Neural progenitor cell (in vitro differentiated cells): ENCODE measurements at regions not wholly inside any gene's neighbourhood (a gene's known extent, or its start where the extent isn't known, plus 50 kb on each side); places are given as distances from the start of the nearest gene placed in this dataset.

Experiments used
- DNase-seq: peaks from one replicate; pipeline ENCODE4 v3.0.0-alpha.2; 2016; ENCODE audit warnings: low spot score
- H2AFZ ChIP-seq: fragments of 200-600 bp; sonication (generic); replicated peaks from 2 replicates; pipeline ENCODE4 v1.6.1; 2016; ENCODE audit warnings: antibody characterized with exemption
- H3F3A ChIP-seq: fragments of 200-600 bp; sonication (generic); 2 replicates; pipeline ENCODE4 v1.6.1; 2016; ENCODE audit warnings: antibody characterized with exemption, low read depth
- H3K27ac ChIP-seq: fragments of 200-600 bp; sonication (generic); 2 replicates; pipeline ENCODE4 v1.5.1; 2016; ENCODE audit warnings: mild to moderate bottlenecking
- H3K27me3 ChIP-seq: fragments of 200-600 bp; sonication (generic); 2 replicates; pipeline ENCODE4 v1.6.1; 2016; ENCODE audit warnings: mild to moderate bottlenecking, moderate library complexity
- H3K36me3 ChIP-seq: fragments of 200-600 bp; sonication (generic); 2 replicates; pipeline ENCODE4 v1.5.1; 2016
- H3K4me1 ChIP-seq: fragments of 200-600 bp; sonication (generic); 2 replicates; pipeline ENCODE4 v1.6.1; 2016; ENCODE audit warnings: mixed run types
- H3K4me2 ChIP-seq: fragments of 200-600 bp; sonication (generic); 2 replicates; pipeline ENCODE4 v1.6.1; 2016
- H3K4me3 ChIP-seq: fragments of 200-600 bp; sonication (generic); 2 replicates; pipeline ENCODE4 v1.5.1; 2016
- H3K79me2 ChIP-seq: fragments of 200-600 bp; sonication (generic); 2 replicates; pipeline ENCODE4 v1.6.1; 2016; ENCODE audit warnings: low read depth
- H3K9ac ChIP-seq: fragments of 200-600 bp; sonication (generic); 2 replicates; pipeline ENCODE4 v1.6.1; 2016
- H3K9me3 ChIP-seq: fragments of 200-600 bp; sonication (generic); 2 replicates; pipeline ENCODE4 v1.5.1; 2016; ENCODE audit warnings: low read depth
- H4K20me1 ChIP-seq: fragments of 200-600 bp; sonication (generic); 2 replicates; pipeline ENCODE4 v1.6.1; 2016; ENCODE audit warnings: low read depth
- H3K27ac Mint-ChIP-seq: 3 replicates; pipeline ENCODE4 v1.8.0; 2021; ENCODE audit warnings: mixed read lengths
- H3K27me3 Mint-ChIP-seq: 2 replicates; pipeline ENCODE4 v1.8.0; 2022; ENCODE audit warnings: low read depth, mild to moderate bottlenecking, inconsistent platforms, moderate library complexity, mixed read lengths; ENCODE audit not compliant: insufficient read depth
- H3K36me3 Mint-ChIP-seq: 3 replicates; pipeline ENCODE4 v1.8.0; 2021; ENCODE audit warnings: mixed read lengths
- H3K4me1 Mint-ChIP-seq: 3 replicates; pipeline ENCODE4 v1.8.0; 2021; ENCODE audit warnings: mixed read lengths
- H3K4me3 Mint-ChIP-seq: 3 replicates; pipeline ENCODE4 v1.8.0; 2021; ENCODE audit warnings: mild to moderate bottlenecking, moderate library complexity, mixed read lengths
- H3K9me3 Mint-ChIP-seq: 3 replicates; pipeline ENCODE4 v1.8.0; 2020; ENCODE audit warnings: mixed read lengths
- EZH2 ChIP-seq: fragments of 200-600 bp; sonication (generic); IDR thresholded peaks from 2 replicates; pipeline ENCODE4 v1.6.1; 2017; ENCODE audit warnings: antibody characterized with exemption, mild to moderate bottlenecking, moderate library complexity
- EZH2phosphoT487 ChIP-seq: fragments of 200-600 bp; sonication (generic); IDR thresholded peaks from 2 replicates; pipeline ENCODE4 v1.6.1; 2017; ENCODE audit warnings: antibody characterized with exemption
- TF ChIP-seq, protein P1 (sequence below): fragments of 200-600 bp; sonication (generic); IDR thresholded peaks from 2 replicates; pipeline ENCODE4 v1.5.1; 2017; ENCODE audit warnings: antibody characterized with exemption, mild to moderate bottlenecking

GRCh38 chr10:4434516-4435071, 391.4 kb upstream of the AKR1E2 start:
- Mint-ChIP-seq H3K4me3 (no peak overlapping the region), H3K27ac (no peak overlapping the region), H3K36me3 (no peaks in the 10 kb centered on the region), H3K4me1 (peaks cover 27% of the 10 kb centered on the region), H3K27me3 (no peaks in the 10 kb centered on the region), H3K9me3 (no peaks in the 10 kb centered on the region)
- H3K9me3 ChIP-seq = no peaks in the 10 kb centered on the region
- H3K79me2 ChIP-seq = no peaks in the 10 kb centered on the region
- no peak overlapping the region for H2AFZ ChIP-seq
- H3K4me2 ChIP-seq = no peak overlapping the region
- no peak overlapping the region for H3K4me3 ChIP-seq
- H3K27me3 ChIP-seq = no peaks in the 10 kb centered on the region
- DNase-seq = no peak
- TF ChIP-seq, protein P1, sequence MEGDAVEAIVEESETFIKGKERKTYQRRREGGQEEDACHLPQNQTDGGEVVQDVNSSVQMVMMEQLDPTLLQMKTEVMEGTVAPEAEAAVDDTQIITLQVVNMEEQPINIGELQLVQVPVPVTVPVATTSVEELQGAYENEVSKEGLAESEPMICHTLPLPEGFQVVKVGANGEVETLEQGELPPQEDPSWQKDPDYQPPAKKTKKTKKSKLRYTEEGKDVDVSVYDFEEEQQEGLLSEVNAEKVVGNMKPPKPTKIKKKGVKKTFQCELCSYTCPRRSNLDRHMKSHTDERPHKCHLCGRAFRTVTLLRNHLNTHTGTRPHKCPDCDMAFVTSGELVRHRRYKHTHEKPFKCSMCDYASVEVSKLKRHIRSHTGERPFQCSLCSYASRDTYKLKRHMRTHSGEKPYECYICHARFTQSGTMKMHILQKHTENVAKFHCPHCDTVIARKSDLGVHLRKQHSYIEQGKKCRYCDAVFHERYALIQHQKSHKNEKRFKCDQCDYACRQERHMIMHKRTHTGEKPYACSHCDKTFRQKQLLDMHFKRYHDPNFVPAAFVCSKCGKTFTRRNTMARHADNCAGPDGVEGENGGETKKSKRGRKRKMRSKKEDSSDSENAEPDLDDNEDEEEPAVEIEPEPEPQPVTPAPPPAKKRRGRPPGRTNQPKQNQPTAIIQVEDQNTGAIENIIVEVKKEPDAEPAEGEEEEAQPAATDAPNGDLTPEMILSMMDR = no peak
- no peak for TF ChIP-seq EZH2phosphoT487
- H3K36me3 ChIP-seq = no peaks in the 10 kb centered on the region
- H3F3A ChIP-seq = no peaks in the 10 kb centered on the region
- no peaks in the 10 kb centered on the region for H4K20me1 ChIP-seq
- H3K9ac ChIP-seq = no peak overlapping the region
- no peak overlapping the region for H3K27ac ChIP-seq
- H3K4me1 ChIP-seq = no peaks in the 10 kb centered on the region

GRCh38 chr10:4434105-4434504, 391.9 kb upstream of the AKR1E2 start:
- Histone ChIP-seq H3K9me3 (no peaks in the 10 kb centered on the region), H3K4me1 (peaks cover 3% of the 10 kb centered on the region), H4K20me1 (no peaks in the 10 kb centered on the region), H3K4me2 (no peak overlapping the region), H3K36me3 (no peaks in the 10 kb centered on the region), H3F3A (no peaks in the 10 kb centered on the region), H3K27ac (no peak overlapping the region), H3K9ac (no peak overlapping the region), H3K4me3 (no peak overlapping the region), H2AFZ (no peak overlapping the region), H3K27me3 (no peaks in the 10 kb centered on the region), H3K79me2 (no peaks in the 10 kb centered on the region)
- TF ChIP-seq EZH2 (no peak), EZH2phosphoT487 (no peak)
- TF ChIP-seq, protein P1 = no peak
- Mint-ChIP-seq H3K27me3 (no peaks in the 10 kb centered on the region), H3K36me3 (no peaks in the 10 kb centered on the region), H3K27ac (no peak overlapping the region), H3K9me3 (no peaks in the 10 kb centered on the region), H3K4me1 (peaks cover 26% of the 10 kb centered on the region), H3K4me3 (no peak overlapping the region)
- DNase-seq = no peak

GRCh38 chr10:4431114-4431863, 394.7 kb upstream of the AKR1E2 start:
- Histone ChIP-seq H3K79me2 (no peaks in the 10 kb centered on the region), H3K9ac (no peak overlapping the region), H3K4me1 (peaks cover 3% of the 10 kb centered on the region), H3K9me3 (no peaks in the 10 kb centered on the region), H2AFZ (no peak overlapping the region), H3K27ac (no peak overlapping the region), H3K36me3 (no peaks in the 10 kb centered on the region), H4K20me1 (no peaks in the 10 kb centered on the region), H3K4me2 (no peak overlapping the region), H3F3A (no peaks in the 10 kb centered on the region), H3K27me3 (no peaks in the 10 kb centered on the region), H3K4me3 (no peak overlapping the region)
- H3K27ac Mint-ChIP-seq = peak overlapping the region; percentile 73
- peaks cover 3% of the 10 kb centered on the region for H3K9me3 Mint-ChIP-seq
- H3K4me1 Mint-ChIP-seq = peaks cover 25% of the 10 kb centered on the region
- H3K36me3 Mint-ChIP-seq = peaks cover 2% of the 10 kb centered on the region
- no peak for DNase-seq
- H3K27me3 Mint-ChIP-seq = no peaks in the 10 kb centered on the region
- H3K4me3 Mint-ChIP-seq = no peak overlapping the region
- TF ChIP-seq, protein P1 = no peak
- TF ChIP-seq EZH2 (no peak), EZH2phosphoT487 (no peak)
